Liver (tissue), 8 donors: ENCODE measurements at regions not wholly inside any gene's neighbourhood (a gene's known extent, or its start where the extent isn't known, plus 50 kb on each side); places are given as distances from the start of the nearest gene placed in this dataset.

Experiments
- DNase-seq: peaks from one replicate; pipeline ENCODE4 v3.0.0-alpha.2; 2017; ENCODE audit warnings: low spot score
- H3K27ac ChIP-seq, 2 donors: one replicate each; pipeline ENCODE4 v1.7.0; 2013; ENCODE audit warnings: inconsistent platforms in 2 of 2, low read length in 2 of 2, control low read depth in 1 of 2, low read depth in 1 of 2, mild to moderate bottlenecking in 1 of 2
- H3K27me3 ChIP-seq, 4 donors: one replicate each; pipeline versions ENCODE4 v1.6.1 to v1.7.0; 2013; ENCODE audit warnings: low read length in 3 of 4, inconsistent platforms in 1 of 4, mild to moderate bottlenecking in 1 of 4, moderate library complexity in 1 of 4; ENCODE audit not compliant: control insufficient read depth in 4 of 4, insufficient read depth in 4 of 4
- H3K36me3 ChIP-seq, 4 donors: one replicate each; pipeline versions ENCODE4 v1.6.1 to v1.7.0; 2013; ENCODE audit warnings: low read length in 3 of 4, mild to moderate bottlenecking in 3 of 4, low read depth in 1 of 4, moderate library complexity in 1 of 4; ENCODE audit not compliant: control insufficient read depth in 4 of 4, insufficient read depth in 3 of 4
- H3K4me1 ChIP-seq, 4 donors: one replicate each; pipeline versions ENCODE4 v1.6.1 to v1.7.0; 2013; ENCODE audit warnings: low read length in 3 of 4, mild to moderate bottlenecking in 3 of 4, moderate library complexity in 1 of 4; ENCODE audit not compliant: control insufficient read depth in 4 of 4, insufficient read depth in 4 of 4
- H3K4me3 ChIP-seq, 3 donors: one replicate each; pipeline versions ENCODE4 v1.6.1 to v1.7.0; 2013; ENCODE audit warnings: low read length in 3 of 3, control low read depth in 1 of 3, low read depth in 1 of 3, mild to moderate bottlenecking in 1 of 3
- H3K9ac ChIP-seq, 2 donors: one replicate each; pipeline ENCODE4 v1.7.0; 2013; ENCODE audit warnings: low read length in 2 of 2, mild to moderate bottlenecking in 2 of 2, moderate library complexity in 2 of 2, control low read depth in 1 of 2, low read depth in 1 of 2
- H3K9me3 ChIP-seq, 4 donors: one replicate each; pipeline versions ENCODE4 v1.6.1 to v1.7.0; 2013; ENCODE audit warnings: low read length in 3 of 4; ENCODE audit not compliant: control insufficient read depth in 4 of 4
- EGR1 ChIP-seq, 2 donors: IDR thresholded peaks; 2 replicates each; pipeline ENCODE4 v1.6.1; 2016 to 2018; ENCODE audit warnings: antibody characterized with exemption in 2 of 2, low read depth in 2 of 2
- FOXA1 ChIP-seq: IDR thresholded peaks from 2 replicates; pipeline ENCODE4 v1.6.1; 2016; ENCODE audit warnings: antibody characterized with exemption
- FOXA2 ChIP-seq: IDR thresholded peaks from 2 replicates; pipeline ENCODE4 v1.6.1; 2016; ENCODE audit warnings: antibody characterized with exemption
- GABPA ChIP-seq, 2 donors: IDR thresholded peaks in 1 of 2; conservative IDR thresholded peaks in 1 of 2; 2 replicates each; pipeline ENCODE4 v1.6.1; 2016; ENCODE audit warnings: antibody characterized with exemption in 2 of 2, mild to moderate bottlenecking in 1 of 2, moderate library complexity in 1 of 2
- HNF4G ChIP-seq: IDR thresholded peaks from 2 replicates; pipeline ENCODE4 v1.6.1; 2016; ENCODE audit warnings: antibody characterized with exemption
- NR2F2 ChIP-seq: IDR thresholded peaks from 2 replicates; pipeline ENCODE4 v1.6.1; 2016; ENCODE audit warnings: antibody characterized with exemption
- RAD21 ChIP-seq, 2 donors: IDR thresholded peaks; 2 replicates each; pipeline ENCODE4 v1.6.1; 2016; ENCODE audit warnings: antibody characterized with exemption in 2 of 2, mild to moderate bottlenecking in 2 of 2
- REST ChIP-seq: IDR thresholded peaks from 2 replicates; pipeline ENCODE4 v1.6.1; 2016; ENCODE audit warnings: antibody characterized with exemption, mild to moderate bottlenecking
- RXRA ChIP-seq, 2 donors: IDR thresholded peaks; 2 replicates each; pipeline ENCODE4 v1.6.1; 2017 to 2018; ENCODE audit warnings: antibody characterized with exemption in 2 of 2, mild to moderate bottlenecking in 1 of 2
- SP1 ChIP-seq: IDR thresholded peaks from 2 replicates; pipeline ENCODE4 v1.6.1; 2018; ENCODE audit warnings: antibody characterized with exemption, mild to moderate bottlenecking
- YY1 ChIP-seq: IDR thresholded peaks from 2 replicates; pipeline ENCODE4 v1.6.1; 2016; ENCODE audit warnings: antibody characterized with exemption, mild to moderate bottlenecking
- ZBTB33 ChIP-seq: IDR thresholded peaks from 2 replicates; pipeline ENCODE4 v1.6.1; 2016; ENCODE audit warnings: antibody characterized with exemption
- WGBS: extraction: QIAGEN DNeasy Blood & Tissue Kit; methylation state at CpG from one replicate; pipeline ENCODE4 v1.1.7; 2013; 5-methylcytosine and 5-hydroxymethylcytosine counted together
- TF ChIP-seq, protein P1 (sequence below): fragments of 150-350 bp; IDR thresholded peaks from 2 replicates; pipeline ENCODE4 v1.5.1; 2017; ENCODE audit warnings: improper control_type of control experiment, low read depth, low read length; ENCODE audit not compliant: missing input control
- donor health status: healthy.
- donor health status: healthy.
- donor health status: healthy.
- donor health status: healthy.
- donor health status: healthy.

DNA sequence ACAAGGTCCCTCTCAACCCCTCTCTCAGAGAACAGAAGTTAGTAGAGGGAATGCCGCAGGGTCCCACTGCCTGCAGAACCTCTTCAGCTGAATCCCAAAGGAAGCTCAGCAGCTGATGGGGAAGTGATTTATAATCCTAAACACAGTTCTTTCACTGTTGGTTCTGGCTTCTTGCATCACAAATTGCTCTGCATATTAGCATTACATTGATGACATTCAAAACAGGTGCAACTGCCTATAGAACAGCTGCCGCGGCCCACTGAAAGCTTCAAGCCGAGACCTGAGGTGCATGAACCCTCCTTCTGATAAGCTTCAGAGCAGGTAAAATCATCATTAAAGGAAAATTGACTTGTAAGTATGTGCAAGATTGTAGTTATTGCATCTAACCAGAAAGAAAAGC, 75.2 kb upstream of the KIRREL3 start (continued):
- TF ChIP-seq, protein P1, sequence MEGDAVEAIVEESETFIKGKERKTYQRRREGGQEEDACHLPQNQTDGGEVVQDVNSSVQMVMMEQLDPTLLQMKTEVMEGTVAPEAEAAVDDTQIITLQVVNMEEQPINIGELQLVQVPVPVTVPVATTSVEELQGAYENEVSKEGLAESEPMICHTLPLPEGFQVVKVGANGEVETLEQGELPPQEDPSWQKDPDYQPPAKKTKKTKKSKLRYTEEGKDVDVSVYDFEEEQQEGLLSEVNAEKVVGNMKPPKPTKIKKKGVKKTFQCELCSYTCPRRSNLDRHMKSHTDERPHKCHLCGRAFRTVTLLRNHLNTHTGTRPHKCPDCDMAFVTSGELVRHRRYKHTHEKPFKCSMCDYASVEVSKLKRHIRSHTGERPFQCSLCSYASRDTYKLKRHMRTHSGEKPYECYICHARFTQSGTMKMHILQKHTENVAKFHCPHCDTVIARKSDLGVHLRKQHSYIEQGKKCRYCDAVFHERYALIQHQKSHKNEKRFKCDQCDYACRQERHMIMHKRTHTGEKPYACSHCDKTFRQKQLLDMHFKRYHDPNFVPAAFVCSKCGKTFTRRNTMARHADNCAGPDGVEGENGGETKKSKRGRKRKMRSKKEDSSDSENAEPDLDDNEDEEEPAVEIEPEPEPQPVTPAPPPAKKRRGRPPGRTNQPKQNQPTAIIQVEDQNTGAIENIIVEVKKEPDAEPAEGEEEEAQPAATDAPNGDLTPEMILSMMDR = no peak

DNA sequence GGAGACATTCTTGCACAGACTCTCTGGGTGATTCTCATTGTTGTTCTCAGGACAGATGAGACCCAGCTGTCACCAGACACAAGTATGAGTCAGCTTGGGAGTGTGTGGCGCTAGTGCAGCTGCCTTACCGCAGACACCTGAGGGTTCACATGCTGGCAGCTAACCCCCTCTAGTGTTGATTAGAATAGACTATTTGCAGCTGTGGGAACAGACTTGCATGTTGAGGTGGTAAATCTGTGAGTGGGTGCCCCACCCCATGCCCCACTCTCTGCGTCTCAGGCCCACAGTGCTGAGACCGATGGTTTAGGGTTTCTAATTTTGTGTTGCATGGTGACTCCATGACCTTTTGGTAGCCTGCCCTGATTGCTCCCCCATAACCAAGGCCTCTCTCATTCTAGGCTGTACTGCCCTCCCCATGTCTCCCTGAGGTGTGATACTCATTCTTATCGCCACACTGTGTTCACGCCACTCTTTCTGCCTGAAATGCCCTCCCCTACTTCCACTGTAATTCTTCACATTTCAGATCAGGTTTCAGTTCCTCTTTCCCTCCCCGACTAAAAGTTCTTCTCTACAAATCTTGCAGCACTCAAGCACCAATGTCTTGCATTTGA, 73.7 kb upstream of the KIRREL3 start:
- Histone ChIP-seq H3K27me3 (no peaks in the 10 kb centered on the region), H3K9ac (no peak overlapping the region), H3K4me1 (no peaks in the 10 kb centered on the region), H3K27ac (no peak overlapping the region), H3K4me3 (no peak overlapping the region), H3K9me3 (no peaks in the 10 kb centered on the region), H3K36me3 (no peaks in the 10 kb centered on the region)
- TF ChIP-seq NR2F2 (no peak), YY1 (no peak), RAD21 (IDR thresholded peaks at IDR 0.05) (peak; percentile 85 to 86), REST (no peak), SP1 (no peak)
- TF ChIP-seq, protein P1 = peak; percentile 46
- DNase-seq = no peak
- WGBS = 57% methylated on average over 7 of the region's 7 CpGs

DNA sequence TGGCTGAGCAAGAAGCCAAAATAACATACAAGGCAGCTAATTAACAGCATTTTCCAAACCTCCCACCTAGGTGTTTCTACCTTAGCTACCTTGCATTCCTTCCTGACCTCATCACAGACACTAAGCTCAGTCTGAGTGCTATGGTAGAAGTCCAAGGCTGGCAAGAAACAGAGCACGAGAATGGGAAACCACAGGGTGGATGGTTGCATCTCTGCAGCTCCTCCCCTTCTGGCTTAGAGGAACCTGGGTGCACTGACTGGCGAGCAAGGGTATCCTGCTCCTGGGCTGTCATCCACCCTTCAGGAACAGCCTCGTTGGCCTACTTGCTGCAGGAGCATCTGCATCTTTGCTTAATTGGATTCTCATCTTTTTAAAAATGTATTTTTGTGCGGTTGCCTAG, 73.1 kb upstream of the KIRREL3 start:
- H3K9me3 ChIP-seq = no peaks in the 10 kb centered on the region
- H3K36me3 ChIP-seq = no peaks in the 10 kb centered on the region
- no peak overlapping the region for H3K27ac ChIP-seq
- H3K27me3 ChIP-seq = no peaks in the 10 kb centered on the region
- H3K4me3 ChIP-seq = no peak overlapping the region
- WGBS = 68% methylated on average over 4 of the region's 4 CpGs
- no peak overlapping the region for H3K9ac ChIP-seq
- no peak for DNase-seq
- H3K4me1 ChIP-seq = no peaks in the 10 kb centered on the region
- TF ChIP-seq SP1 (no peak), FOXA1 (no peak), REST (no peak), GABPA (IDR thresholded peaks at IDR 0.05 in 1 of 2, conservative IDR thresholded peaks at IDR 0.05 in 1 of 2) (no peak), RXRA (IDR thresholded peaks at IDR 0.05) (no peak), ZBTB33 (no peak), FOXA2 (no peak), NR2F2 (no peak), EGR1 (IDR thresholded peaks at IDR 0.05; ENCODE audit: low read depth in 2 of 2) (no peak), HNF4G (no peak)
- TF ChIP-seq, protein P1 = no peak
